Vagina (tissue), 2 donors: ENCODE measurements at regions not wholly inside any gene's neighbourhood (a gene's known extent, or its start where the extent isn't known, plus 50 kb on each side); places are given as distances from the start of the nearest gene placed in this dataset.

Source experiments
- CTCF ChIP-seq, 3 experiments: fragments of 450-650 bp in 2 of 3; fragments of 200-600 bp in 1 of 3; sonication (generic) in 1 of 3; IDR thresholded peaks; one replicate each; pipeline ENCODE4 v1.5.1; 2017 to 2019; ENCODE audit warnings: antibody characterized with exemption in 3 of 3, mild to moderate bottlenecking in 2 of 3, moderate library complexity in 2 of 3
- POLR2A ChIP-seq, 2 donors: fragments of 450-650 bp; IDR thresholded peaks; one replicate each; pipeline ENCODE4 v1.6.1; 2017; ENCODE audit warnings: antibody characterized with exemption in 2 of 2, mild to moderate bottlenecking in 2 of 2, moderate library complexity in 2 of 2

DNA sequence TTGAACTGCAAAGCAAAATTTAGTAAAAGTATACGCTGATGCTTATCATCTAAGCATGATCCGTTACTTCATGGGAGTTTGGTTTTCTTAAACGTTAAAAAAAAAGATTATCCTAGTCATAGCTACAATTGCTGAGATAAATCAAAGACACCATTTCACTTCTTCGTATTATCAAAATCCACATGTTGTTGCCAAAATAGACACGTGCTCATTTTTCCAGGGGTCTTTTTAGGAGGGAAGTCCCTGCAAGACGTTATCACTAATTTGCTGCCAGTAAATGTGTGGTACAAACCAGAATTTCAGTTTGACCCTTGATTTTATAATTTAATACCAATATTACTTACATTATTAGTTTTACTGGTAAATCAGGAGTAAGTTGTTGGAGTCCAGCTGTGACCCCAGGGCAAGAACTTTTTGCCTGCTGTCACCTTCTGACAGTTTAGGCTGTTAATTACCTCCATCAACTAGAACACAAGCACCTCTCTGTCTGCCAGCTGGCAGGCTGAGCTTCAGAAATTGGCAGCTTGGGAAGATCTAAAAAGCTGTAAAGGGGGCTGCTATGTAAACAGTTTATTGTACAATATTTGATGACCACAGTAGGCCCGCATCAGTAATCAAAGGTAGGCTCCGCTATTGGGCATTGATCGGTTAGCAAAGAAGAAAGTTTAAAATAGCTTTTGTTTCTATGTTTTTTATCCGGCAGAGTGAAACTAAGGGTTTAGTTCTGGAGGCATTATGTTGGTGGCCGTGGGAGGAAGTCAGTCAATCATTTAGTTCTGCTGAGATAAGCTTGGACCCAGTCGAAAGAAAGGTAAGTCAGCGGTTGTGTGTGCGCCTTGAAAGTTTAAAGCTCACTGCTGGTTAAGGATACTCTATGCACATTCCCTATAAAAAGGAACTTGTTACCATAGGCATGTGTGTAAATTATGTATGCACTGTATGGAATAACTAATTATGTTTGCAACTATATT, 196.4 kb downstream of the FBXO8 start:
- TF ChIP-seq CTCF (IDR thresholded peaks at IDR 0.05) (no peak), POLR2A (IDR thresholded peaks at IDR 0.05) (no peak)
